SU-DHL-6 (cell line): ENCODE measurements at regions not wholly inside any gene's neighbourhood (a gene's known extent, or its start where the extent isn't known, plus 50 kb on each side); places are given as distances from the start of the nearest gene placed in this dataset.

Source experiments
- H2AFZ ChIP-seq: fragments of 200-600 bp; sonication (generic); 2 replicates; pipeline ENCODE4 v1.6.1; 2014; ENCODE audit warnings: low read depth, mild to moderate bottlenecking, moderate library complexity, mixed read lengths, antibody characterized with exemption, low read length; ENCODE audit not compliant: severe bottlenecking
- H3F3A ChIP-seq: fragments of 200-600 bp; shearing (Covaris generic); 2 replicates; pipeline ENCODE4 v1.6.0; 2016; ENCODE audit warnings: antibody characterized with exemption, mild to moderate bottlenecking; ENCODE audit not compliant: insufficient read depth
- H3K27ac ChIP-seq: fragments of 200-600 bp; sonication (generic); 2 replicates; pipeline ENCODE4 v1.5.1; 2016; ENCODE audit warnings: low read depth, mild to moderate bottlenecking, low read length, moderate library complexity, mixed read lengths
- H3K27me3 ChIP-seq: fragments of 200-600 bp; sonication (generic), shearing (Covaris generic); 2 replicates; pipeline ENCODE4 v1.6.0; 2014; ENCODE audit warnings: mild to moderate bottlenecking, low read length
- H3K36me3 ChIP-seq: fragments of 200-600 bp; sonication (generic); 2 replicates; pipeline ENCODE4 v1.6.1; 2014; ENCODE audit warnings: mild to moderate bottlenecking, low read length, mixed read lengths
- H3K4me2 ChIP-seq: fragments of 300-600, 200-600 bp; shearing (Covaris generic), sonication (generic); 2 replicates; pipeline ENCODE4 v1.6.0; 2014; ENCODE audit warnings: low read length, low read depth, mild to moderate bottlenecking; ENCODE audit not compliant: poor library complexity, severe bottlenecking
- H3K4me3 ChIP-seq: fragments of 200-600 bp; sonication (generic); 2 replicates; pipeline ENCODE4 v1.5.1; 2014; ENCODE audit warnings: antibody characterized with exemption, low read length, mild to moderate bottlenecking, mixed read lengths; ENCODE audit not compliant: insufficient read depth, poor library complexity, severe bottlenecking
- H3K79me2 ChIP-seq: fragments of 200-600 bp; sonication (generic); 2 replicates; pipeline ENCODE4 v1.6.1; 2014; ENCODE audit warnings: mild to moderate bottlenecking, low read length, moderate library complexity; ENCODE audit not compliant: insufficient read depth
- H3K9ac ChIP-seq: fragments of 200-600 bp; sonication (generic); 2 replicates; pipeline ENCODE4 v1.7.0; 2014; ENCODE audit warnings: mild to moderate bottlenecking, low read length
- H3K9me2 ChIP-seq: fragments of 200-600 bp; sonication (generic); replicated peaks from 2 replicates; pipeline ENCODE4 v1.6.1; 2014; ENCODE audit warnings: low read length; ENCODE audit not compliant: insufficient read depth
- H3K9me3 ChIP-seq: fragments of 200-600 bp; sonication (generic); 2 replicates; pipeline ENCODE4 v1.6.1; 2014; ENCODE audit warnings: low read length, mixed read lengths; ENCODE audit not compliant: insufficient read depth
- H4K20me1 ChIP-seq: fragments of 200-600 bp; sonication (generic); 2 replicates; pipeline ENCODE4 v1.6.1; 2014; ENCODE audit warnings: low read depth, mild to moderate bottlenecking, antibody characterized with exemption, low read length, moderate library complexity, mixed read lengths
- EZH2phosphoT487 ChIP-seq: fragments of 200-600 bp; sonication (generic), shearing (Covaris generic); conservative IDR thresholded peaks from 2 replicates; pipeline ENCODE4 v1.6.1; 2018; ENCODE audit warnings: mild to moderate bottlenecking, antibody characterized with exemption, low read length, moderate library complexity, mixed read lengths
- TF ChIP-seq, protein P1 (sequence below): fragments of 200-600 bp; sonication (generic); IDR thresholded peaks from one replicate; pipeline ENCODE4 v1.5.1; 2017; ENCODE audit warnings: antibody characterized with exemption, mild to moderate bottlenecking, low read length, moderate library complexity; ENCODE audit not compliant: insufficient read depth, poor library complexity, severe bottlenecking

GRCh38 chr1:221514806-221515205 is 227.1 kb downstream of the DUSP10 start:
- Histone ChIP-seq H3K4me2 (no peak overlapping the region), H3K27me3 (no peaks in the 10 kb centered on the region), H3K9me3 (no peaks in the 10 kb centered on the region), H4K20me1 (no peaks in the 10 kb centered on the region), H3K79me2 (no peaks in the 10 kb centered on the region), H3K9ac (no peak overlapping the region), H3F3A (peaks cover 9% of the 10 kb centered on the region; the same call in 1 of the 2 replicates), H2AFZ (no peak overlapping the region), H3K27ac (no peak overlapping the region), H3K9me2 (no peaks in the 10 kb centered on the region), H3K36me3 (no peaks in the 10 kb centered on the region), H3K4me3 (no peak overlapping the region)
- no peak for TF ChIP-seq EZH2phosphoT487
- TF ChIP-seq, protein P1, sequence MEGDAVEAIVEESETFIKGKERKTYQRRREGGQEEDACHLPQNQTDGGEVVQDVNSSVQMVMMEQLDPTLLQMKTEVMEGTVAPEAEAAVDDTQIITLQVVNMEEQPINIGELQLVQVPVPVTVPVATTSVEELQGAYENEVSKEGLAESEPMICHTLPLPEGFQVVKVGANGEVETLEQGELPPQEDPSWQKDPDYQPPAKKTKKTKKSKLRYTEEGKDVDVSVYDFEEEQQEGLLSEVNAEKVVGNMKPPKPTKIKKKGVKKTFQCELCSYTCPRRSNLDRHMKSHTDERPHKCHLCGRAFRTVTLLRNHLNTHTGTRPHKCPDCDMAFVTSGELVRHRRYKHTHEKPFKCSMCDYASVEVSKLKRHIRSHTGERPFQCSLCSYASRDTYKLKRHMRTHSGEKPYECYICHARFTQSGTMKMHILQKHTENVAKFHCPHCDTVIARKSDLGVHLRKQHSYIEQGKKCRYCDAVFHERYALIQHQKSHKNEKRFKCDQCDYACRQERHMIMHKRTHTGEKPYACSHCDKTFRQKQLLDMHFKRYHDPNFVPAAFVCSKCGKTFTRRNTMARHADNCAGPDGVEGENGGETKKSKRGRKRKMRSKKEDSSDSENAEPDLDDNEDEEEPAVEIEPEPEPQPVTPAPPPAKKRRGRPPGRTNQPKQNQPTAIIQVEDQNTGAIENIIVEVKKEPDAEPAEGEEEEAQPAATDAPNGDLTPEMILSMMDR: no peak

GRCh38 chr1:221515496-221515895 is 226.4 kb downstream of the DUSP10 start:
- H3K79me2 ChIP-seq: no peaks in the 10 kb centered on the region
- no peaks in the 10 kb centered on the region for H3K27me3 ChIP-seq
- no peak overlapping the region for H3K9ac ChIP-seq
- H3F3A ChIP-seq: 0 out of 2 replicates have a peak, but pooled peaks cover 2% of the 10 kb centered on the region
- H3K9me3 ChIP-seq: no peaks in the 10 kb centered on the region
- H3K27ac ChIP-seq: no peak overlapping the region
- no peak overlapping the region for H3K4me3 ChIP-seq
- no peaks in the 10 kb centered on the region for H4K20me1 ChIP-seq
- no peaks in the 10 kb centered on the region for H3K9me2 ChIP-seq
- no peak overlapping the region for H3K4me2 ChIP-seq
- H2AFZ ChIP-seq: no peak overlapping the region
- H3K36me3 ChIP-seq: no peaks in the 10 kb centered on the region
- TF ChIP-seq EZH2phosphoT487: no peak
- TF ChIP-seq, protein P1: no peak

- H3F3A ChIP-seq: no peaks in the 10 kb centered on the region
- no peak overlapping the region for H3K4me3 ChIP-seq
- no peaks in the 10 kb centered on the region for H3K9me3 ChIP-seq
- TF ChIP-seq EZH2phosphoT487: no peak
- no peak overlapping the region for H3K27ac ChIP-seq
- no peaks in the 10 kb centered on the region for H4K20me1 ChIP-seq
- H3K27me3 ChIP-seq: no peaks in the 10 kb centered on the region
- H2AFZ ChIP-seq: no peak overlapping the region
- no peaks in the 10 kb centered on the region for H3K36me3 ChIP-seq
- H3K79me2 ChIP-seq: no peaks in the 10 kb centered on the region
- no peak overlapping the region for H3K9ac ChIP-seq
- H3K9me2 ChIP-seq: no peaks in the 10 kb centered on the region
- H3K4me2 ChIP-seq: no peak overlapping the region
Measured at GRCh38 chr1:221517961-221518360, 223.9 kb downstream of the DUSP10 start.

- no peaks in the 10 kb centered on the region for H3F3A ChIP-seq
- TF ChIP-seq, protein P1: no peak
- H3K9me3 ChIP-seq: no peaks in the 10 kb centered on the region
Measured at GRCh38 chr1:221520250-221520649, 221.6 kb downstream of the DUSP10 start.

More at GRCh38 chr1:221520250-221520649, 221.6 kb downstream of the DUSP10 start:
- Histone ChIP-seq H2AFZ (no peak overlapping the region), H3K4me3 (no peak overlapping the region), H4K20me1 (no peaks in the 10 kb centered on the region), H3K27ac (no peak overlapping the region), H3K79me2 (no peaks in the 10 kb centered on the region), H3K4me2 (no peak overlapping the region), H3K9me2 (no peaks in the 10 kb centered on the region), H3K27me3 (no peaks in the 10 kb centered on the region), H3K9ac (no peak overlapping the region), H3K36me3 (no peaks in the 10 kb centered on the region)
